ENCODE measurements at regions not wholly inside any gene's neighbourhood (a gene's known extent, or its start where the extent isn't known, plus 50 kb on each side); places are given as distances from the start of the nearest gene placed in this dataset.

DNA sequence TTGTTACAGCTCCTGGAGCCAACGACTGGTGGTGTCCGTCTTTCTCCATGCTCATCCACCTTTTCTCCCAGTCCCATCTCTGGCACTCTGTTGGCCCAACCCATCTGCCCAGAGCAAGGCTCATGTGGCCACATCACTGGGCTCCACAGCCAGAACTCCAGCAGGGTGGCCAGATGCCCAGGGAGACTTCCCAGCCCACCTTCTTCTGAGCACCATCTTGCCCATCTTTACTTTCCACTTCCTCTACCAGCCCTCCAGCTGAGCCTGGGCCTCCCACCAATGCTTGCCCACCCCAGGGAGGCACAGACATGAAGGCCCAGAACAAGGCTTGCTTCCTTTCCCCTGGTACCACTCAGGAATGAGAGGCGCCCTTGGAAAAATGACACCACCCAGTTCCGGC lies 116.8 kb downstream of the BUD13 start:
- no peak overlapping the region for H3K4me3 ChIP-seq
- TF ChIP-seq EP300 (IDR thresholded peaks at IDR 0.05) (no peak), POLR2AphosphoS5 (IDR thresholded peaks at IDR 0.05) (no peak), POLR2A (IDR thresholded peaks at IDR 0.05) (no peak)
- TF ChIP-seq, protein P1, sequence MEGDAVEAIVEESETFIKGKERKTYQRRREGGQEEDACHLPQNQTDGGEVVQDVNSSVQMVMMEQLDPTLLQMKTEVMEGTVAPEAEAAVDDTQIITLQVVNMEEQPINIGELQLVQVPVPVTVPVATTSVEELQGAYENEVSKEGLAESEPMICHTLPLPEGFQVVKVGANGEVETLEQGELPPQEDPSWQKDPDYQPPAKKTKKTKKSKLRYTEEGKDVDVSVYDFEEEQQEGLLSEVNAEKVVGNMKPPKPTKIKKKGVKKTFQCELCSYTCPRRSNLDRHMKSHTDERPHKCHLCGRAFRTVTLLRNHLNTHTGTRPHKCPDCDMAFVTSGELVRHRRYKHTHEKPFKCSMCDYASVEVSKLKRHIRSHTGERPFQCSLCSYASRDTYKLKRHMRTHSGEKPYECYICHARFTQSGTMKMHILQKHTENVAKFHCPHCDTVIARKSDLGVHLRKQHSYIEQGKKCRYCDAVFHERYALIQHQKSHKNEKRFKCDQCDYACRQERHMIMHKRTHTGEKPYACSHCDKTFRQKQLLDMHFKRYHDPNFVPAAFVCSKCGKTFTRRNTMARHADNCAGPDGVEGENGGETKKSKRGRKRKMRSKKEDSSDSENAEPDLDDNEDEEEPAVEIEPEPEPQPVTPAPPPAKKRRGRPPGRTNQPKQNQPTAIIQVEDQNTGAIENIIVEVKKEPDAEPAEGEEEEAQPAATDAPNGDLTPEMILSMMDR (IDR thresholded peaks at IDR 0.05) = no peak
- no peak overlapping the region for H3K27ac ChIP-seq
- no peaks in the 10 kb centered on the region for H3K4me1 ChIP-seq
- no peaks in the 10 kb centered on the region for H3K36me3 ChIP-seq
- 65 to 86% methylated on average over 4 of the region's 4 CpGs for WGBS, 2 donors
- intact Hi-C loops (cut with DNase I) = no loop called here
- H3K9me3 ChIP-seq = peaks cover 0 to 9% (median 1%) of the 10 kb centered on the region in 4 donors
- DNase-seq = no peak
- peaks cover 0 to 3% (median 0%) of the 10 kb centered on the region in 3 donors for H3K27me3 ChIP-seq

GRCh38 chr11:116654526-116654925 lies 118.3 kb downstream of the BUD13 start:
- intact Hi-C loops (cut with DNase I) = no loop called here
- TF ChIP-seq POLR2AphosphoS5 (IDR thresholded peaks at IDR 0.05) (no peak), POLR2A (IDR thresholded peaks at IDR 0.05) (no peak), EP300 (IDR thresholded peaks at IDR 0.05) (no peak)
- TF ChIP-seq, protein P1 (IDR thresholded peaks at IDR 0.05) = no peak
- 87 to 96% methylated on average over 1 of the region's 1 CpG for WGBS, 2 donors

DNA sequence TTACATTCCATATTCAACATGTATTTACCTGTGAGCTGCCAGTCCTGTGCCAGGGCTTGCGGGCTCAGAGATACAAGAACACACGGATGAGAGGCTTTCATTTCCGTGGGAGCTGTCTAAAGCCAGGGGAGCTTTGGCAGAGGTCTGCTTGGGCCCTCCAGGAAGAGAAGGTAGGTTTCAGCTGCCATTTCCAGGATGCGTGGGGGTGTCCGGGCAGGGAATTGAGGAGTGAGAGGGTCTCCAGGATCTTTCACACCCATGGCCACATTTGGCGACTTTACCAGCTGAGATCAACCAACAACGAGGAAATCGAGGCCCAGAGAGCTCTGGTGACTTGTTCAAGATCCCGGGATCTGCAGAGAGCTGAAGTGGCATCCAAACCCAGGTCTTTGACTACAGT lies 119.6 kb downstream of the BUD13 start:
- TF ChIP-seq EP300 (IDR thresholded peaks at IDR 0.05) = no peak
- TF ChIP-seq, protein P1 (IDR thresholded peaks at IDR 0.05) = no peak
- TF ChIP-seq POLR2A (IDR thresholded peaks at IDR 0.05) = no peak
- TF ChIP-seq POLR2AphosphoS5 (IDR thresholded peaks at IDR 0.05) = no peak
- Histone ChIP-seq H3K4me1 (no peaks in the 10 kb centered on the region), H3K4me3 (no peak overlapping the region), H3K27ac (no peak overlapping the region), H3K36me3 (no peaks in the 10 kb centered on the region), H3K9me3 (peaks cover 0 to 9% (median 1%) of the 10 kb centered on the region in 4 donors), H3K27me3 (no peaks in the 10 kb centered on the region)
- WGBS, 2 donors = 88 to 89% methylated on average over 9 of the region's 9 CpGs
- intact Hi-C loops (cut with DNase I) = no loop called here
- DNase-seq = no peak

More at GRCh38 chr11:116654526-116654925, 118.3 kb downstream of the BUD13 start:
- DNase-seq = no peak
- no peak overlapping the region for H3K27ac ChIP-seq
- H3K27me3 ChIP-seq = no peaks in the 10 kb centered on the region
- H3K4me1 ChIP-seq = no peaks in the 10 kb centered on the region
- H3K9me3 ChIP-seq = peaks cover 0 to 9% (median 1%) of the 10 kb centered on the region in 4 donors
- H3K36me3 ChIP-seq = no peaks in the 10 kb centered on the region
- no peak overlapping the region for H3K4me3 ChIP-seq

DNA sequence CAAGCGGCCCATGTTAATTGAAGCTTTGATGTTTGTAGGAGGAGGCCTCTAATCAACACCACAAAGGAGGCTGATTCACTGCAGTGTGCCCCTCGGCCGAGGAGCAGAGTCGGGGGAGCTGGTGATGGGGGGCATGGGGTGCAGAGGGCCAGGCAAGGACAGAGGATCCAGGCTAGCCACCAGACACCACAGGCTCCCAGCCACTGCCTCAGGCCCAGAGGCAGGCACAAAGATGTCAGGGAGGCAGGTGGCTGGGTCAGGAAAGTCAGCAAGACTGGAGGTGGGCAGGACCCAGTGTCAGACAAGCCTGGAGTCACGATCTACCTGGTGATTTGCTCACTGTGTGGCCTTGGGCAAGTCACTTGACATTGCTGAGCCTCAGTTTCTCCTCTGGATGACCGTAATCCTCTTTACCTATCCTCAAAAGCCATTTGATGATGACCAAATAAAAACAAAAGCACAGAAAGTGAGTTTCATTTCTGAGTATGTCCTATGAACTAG lies 121.0 kb downstream of the BUD13 start:
- intact Hi-C loops (cut with DNase I) = no loop called here
- Histone ChIP-seq H3K4me1 (no peaks in the 10 kb centered on the region), H3K4me3 (no peak overlapping the region), H3K27me3 (no peaks in the 10 kb centered on the region), H3K27ac (no peak overlapping the region), H3K9me3 (peaks cover 0 to 9% (median 1%) of the 10 kb centered on the region in 4 donors), H3K36me3 (no peaks in the 10 kb centered on the region)
- no peak for DNase-seq
- TF ChIP-seq POLR2A (IDR thresholded peaks at IDR 0.05) = no peak
- TF ChIP-seq, protein P1 (IDR thresholded peaks at IDR 0.05) = no peak
- TF ChIP-seq EP300 (IDR thresholded peaks at IDR 0.05) = no peak
- TF ChIP-seq POLR2AphosphoS5 (IDR thresholded peaks at IDR 0.05) = no peak
- WGBS, 2 donors = 46 to 59% methylated on average over 6 of the region's 6 CpGs
